HG03039 (cell line): ENCODE measurements at regions not wholly inside any gene's neighbourhood (a gene's known extent, or its start where the extent isn't known, plus 50 kb on each side); places are given as distances from the start of the nearest gene placed in this dataset.

Experiments
- ATAC-seq: cut with Tn5 transposase; IDR thresholded peaks from one replicate; pipeline ENCODE4 v1.9.1; 2021; ENCODE audit warnings: mild to moderate bottlenecking, moderate library complexity; ENCODE audit not compliant: unreplicated experiment

DNA sequence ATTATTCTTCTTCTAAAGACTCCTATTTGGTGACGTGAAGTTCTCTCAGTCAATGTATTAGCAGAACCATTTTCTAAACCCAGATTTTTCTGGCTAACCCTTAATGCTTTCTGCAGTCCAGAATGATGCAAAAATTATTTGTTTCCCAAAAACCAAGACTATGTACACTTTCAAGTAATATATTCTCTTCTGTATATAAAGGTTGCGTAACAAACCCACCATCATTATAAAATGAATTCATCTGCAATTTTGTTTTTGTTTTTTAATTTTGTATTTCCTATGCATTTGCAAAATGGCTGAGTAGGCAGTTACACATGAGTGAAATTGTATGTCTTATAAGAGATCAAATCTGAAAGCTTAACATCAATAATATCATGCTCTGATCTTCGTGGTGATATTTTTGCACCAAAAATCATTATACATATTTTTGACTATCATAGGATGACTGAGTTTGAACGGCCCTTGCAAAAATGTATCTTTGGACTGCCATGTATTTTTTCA is 593.6 kb downstream of the ZIC1 start:
- ATAC-seq: no peak

DNA sequence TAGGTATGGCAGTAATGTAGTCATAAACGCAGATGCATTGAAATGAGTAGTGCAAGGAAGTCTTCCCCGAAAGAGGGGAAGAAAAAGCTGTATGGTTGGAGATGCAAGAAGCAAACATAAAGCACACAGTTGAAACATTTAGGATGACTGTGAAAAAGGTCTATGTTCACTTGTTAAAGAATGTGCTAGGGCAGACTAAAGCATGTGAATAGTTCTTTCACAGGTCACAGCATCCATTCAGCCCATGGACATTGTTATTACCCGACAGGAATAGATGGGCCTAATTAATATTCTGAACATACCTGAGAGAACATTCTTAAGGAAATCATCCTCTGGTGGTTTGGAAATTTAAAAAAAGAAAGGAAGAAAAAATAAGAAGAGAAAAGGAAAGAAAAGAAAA is 595.2 kb downstream of the ZIC1 start:
- ATAC-seq: no peak

DNA sequence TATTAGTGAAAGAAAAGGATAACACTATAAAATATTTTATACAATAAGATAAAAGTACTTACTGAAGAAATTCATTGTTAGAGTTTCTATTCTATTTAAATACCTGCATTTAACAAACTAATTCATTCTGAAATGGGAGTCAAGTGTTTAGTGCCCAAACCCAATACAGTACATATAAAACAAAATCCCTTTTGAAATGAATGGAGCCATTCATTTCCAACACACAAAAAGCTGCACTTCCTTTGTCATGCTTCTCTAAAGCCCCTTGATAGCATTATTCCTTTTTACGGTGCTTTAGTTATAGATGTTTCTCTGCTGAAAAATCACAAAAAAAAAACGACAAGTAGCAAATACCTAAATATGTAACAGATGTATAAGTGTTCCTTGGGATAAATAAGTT is 596.3 kb downstream of the ZIC1 start:
- no peak for ATAC-seq

DNA sequence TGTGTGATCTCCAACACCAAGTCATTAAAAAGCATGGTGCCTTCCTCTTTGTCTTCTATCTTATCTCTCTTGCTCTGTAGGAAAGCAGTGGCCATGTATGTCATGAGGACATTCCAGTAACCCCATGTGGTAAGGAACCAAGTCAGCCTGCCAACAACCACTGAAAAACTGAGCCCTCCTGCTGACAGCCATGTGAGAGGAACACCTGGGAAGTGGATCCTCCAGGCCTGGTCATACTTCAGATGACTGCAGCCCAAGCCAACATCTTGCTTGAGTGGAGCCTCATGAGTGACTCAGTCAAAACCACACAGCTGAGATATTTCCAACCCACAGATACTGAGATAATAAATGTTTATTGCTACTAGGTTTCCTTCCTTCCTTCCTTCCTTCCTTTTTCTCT is 597.3 kb downstream of the ZIC1 start:
- no peak for ATAC-seq

DNA sequence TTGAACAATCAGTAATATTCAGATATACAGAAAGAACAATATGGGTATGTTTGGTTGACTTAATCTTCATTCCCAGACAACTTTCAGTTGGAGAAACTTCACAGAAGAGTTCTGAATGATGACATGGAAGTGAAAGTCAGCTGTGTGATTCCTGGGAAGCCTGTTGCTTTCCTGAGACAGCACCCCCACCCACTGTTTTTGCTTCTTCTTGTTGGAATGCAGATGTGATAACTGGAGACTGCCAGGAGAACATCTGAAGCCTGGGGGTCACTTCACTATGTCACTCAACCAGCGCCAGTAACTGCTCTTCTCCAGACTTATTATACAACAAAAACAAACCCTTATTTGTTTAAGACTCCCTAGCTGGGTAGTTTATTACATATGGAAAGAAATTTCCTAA is 599.4 kb downstream of the ZIC1 start:
- ATAC-seq: no peak

DNA sequence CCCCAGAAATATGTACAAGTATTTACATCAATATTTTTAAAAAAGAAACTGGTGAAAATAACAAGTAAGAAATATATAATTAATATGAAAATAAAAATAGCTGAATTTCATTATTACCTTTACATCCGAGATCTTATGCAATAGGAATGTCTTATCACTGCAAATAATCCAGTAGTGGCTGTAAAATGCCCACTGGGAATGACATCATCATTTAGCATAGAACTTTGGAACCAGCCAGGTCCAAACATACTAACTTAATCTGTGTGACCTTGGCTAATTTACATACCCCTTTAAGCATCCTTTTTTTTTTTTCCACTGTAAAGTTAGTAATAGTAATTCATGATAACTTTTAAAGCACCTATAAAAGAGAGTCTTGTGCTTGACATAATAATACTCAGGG is 611.7 kb downstream of the ZIC1 start:
- ATAC-seq: no peak

DNA sequence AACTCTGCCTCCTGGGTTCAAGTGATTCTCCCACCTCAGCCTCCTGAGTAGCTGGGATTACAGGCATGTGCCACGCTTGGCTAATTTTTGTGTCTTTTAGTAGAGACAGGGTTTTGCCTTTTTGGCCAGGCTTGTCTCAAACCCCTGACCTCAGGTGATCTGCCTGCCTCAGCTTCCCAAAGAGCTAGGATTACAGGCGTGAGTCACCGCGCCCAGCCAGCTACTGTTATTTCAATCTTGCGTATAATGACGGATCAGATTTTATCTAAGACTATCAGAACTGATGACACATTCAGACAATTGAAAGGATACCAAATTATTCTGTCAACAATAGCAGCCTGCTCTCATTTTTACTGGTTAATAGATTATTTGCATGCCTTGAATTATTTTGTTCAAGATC is 612.2 kb downstream of the ZIC1 start:
- no peak for ATAC-seq

DNA sequence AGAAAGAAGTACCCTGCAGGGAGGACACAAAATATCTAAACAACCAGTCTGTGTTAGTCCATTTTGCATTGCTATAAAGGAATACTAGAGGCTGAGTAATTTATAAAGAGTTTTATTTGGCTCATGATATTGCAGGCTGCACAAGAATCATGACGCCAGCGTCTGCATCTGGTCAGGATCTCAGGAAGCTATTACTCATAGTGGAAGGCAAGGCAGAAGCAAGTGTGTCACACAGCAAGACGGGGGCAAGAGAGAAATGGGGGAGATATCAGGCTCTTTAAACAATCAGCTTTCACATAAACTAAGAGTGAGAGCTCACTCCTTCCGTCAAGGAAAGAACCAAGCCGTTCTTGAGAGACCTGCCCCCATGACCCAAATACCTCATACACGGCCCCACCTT is 614.8 kb downstream of the ZIC1 start:
- no peak for ATAC-seq

DNA sequence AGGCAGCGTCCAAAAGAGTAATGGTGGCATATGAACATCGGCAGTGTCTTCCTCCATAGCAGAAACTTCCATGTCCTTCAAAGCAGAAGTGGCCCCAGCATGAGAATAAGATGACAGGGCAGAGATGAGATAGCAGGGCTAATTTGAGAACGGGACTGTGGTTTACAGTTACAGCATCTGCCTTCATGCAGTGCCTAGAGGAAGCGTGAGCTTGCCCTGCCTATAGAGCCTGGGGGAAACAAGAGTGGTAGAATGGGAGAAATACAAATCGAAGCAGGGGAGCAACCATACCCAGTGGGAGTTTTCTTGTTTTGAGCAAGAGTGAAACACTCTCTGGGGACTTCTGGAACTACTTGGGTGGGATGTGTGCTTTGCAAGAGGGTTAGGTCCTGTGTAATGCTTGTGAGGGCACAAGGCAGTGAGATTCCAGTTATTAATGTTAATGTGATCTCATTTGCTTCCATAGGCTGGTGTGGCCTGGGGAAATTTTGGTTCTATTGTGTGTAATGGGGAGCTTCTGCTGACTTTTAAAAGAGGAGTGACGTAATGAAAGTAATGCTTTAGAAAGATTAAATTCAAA is 616.9 kb downstream of the ZIC1 start:
- no peak for ATAC-seq

DNA sequence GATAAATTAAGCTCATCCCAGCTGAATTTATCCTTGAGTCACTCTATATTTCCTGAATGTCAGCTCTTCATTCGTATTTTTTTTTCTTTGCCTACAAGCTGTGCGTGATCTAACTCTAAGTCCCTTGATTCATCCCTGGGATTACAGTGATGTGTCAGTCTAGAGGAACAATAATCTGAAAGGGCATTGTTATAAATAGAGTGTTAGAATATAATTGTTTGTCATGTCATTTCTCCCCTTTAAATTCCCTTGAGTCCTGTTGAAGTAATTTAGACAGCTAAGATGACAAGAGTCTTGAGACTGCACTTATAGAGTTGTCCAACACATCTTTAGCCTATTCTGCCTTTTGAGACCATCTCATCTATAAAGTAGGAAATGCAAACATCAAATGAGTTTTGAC is 621.8 kb downstream of the ZIC1 start:
- no peak for ATAC-seq

DNA sequence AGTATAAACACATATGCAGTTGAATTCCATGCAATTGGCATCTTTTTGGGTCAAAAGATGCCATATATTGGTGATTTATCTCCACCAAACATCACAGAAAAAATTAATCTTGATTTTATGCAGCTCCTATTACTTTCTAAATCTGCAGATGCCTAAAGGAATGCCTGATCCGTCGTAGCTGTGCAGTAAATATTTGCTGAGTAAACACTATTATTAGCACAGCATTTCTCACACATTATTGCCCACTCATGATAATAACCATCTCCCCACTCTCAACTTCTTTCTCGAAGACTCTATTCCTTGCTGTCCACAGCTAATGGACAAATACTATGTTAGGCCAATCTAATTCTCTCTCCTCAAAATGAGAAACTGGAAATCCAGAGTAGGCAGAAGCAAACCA is 625.2 kb downstream of the ZIC1 start:
- ATAC-seq: no peak

DNA sequence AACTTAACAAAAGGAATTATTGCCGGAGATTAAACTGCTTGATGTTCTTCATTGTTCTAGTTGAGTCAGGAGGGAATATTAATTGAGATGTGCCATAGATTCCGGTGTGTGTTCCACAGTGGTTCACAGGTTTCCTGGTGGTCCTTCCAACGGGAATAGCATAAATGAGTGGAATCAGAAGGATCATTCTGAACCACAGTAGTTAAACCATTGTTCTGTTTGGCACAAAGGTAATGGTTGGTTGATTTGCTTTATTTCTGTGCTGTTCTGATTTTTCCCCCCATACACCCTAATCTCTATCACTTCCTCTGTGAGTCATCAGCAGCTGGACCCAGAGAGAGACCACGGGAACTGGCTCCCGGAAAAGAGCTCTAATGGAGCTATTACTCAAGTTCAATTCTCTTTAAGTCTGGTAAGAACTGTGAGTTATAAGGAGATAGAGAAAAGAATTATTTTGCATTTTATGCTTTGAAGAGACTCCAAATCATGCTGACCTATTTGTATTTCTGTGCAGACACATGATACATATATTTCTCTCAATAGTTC is 627.2 kb downstream of the ZIC1 start:
- no peak for ATAC-seq

DNA sequence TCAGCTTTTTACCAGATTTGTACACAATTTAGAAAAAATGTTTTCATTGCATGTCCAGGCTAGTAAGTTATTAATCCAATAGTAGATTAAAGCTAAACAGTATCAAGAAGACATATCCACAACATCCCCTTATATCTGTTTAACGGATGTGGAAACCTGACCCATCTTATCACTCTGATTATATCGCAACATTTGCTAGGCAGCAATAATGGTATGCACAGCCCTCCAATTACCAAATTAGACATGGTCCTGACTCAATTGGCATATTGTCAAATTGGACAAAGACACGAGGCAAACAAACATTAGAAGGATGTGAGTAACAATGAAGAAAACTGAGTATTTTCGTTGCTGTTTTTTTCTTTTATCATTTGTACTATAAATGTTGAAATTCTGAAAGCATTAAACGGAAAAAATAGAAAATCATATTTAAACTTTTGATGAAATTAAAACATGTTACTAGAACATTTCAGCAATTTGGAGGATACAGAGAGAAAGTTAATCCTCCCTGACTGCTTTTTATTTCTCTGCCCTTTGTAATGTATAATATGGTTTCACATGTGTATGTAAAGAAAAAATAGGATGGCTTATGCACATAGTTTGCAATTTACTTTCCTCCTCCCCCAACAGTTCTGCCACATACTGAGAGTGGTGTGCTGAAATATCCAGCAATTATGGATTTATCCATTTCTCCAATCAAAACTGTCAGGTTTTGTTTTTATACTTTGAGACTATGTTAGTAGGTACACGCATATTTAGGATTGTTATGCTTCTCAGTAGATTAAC is 633.7 kb downstream of the ZIC1 start:
- no peak for ATAC-seq

DNA sequence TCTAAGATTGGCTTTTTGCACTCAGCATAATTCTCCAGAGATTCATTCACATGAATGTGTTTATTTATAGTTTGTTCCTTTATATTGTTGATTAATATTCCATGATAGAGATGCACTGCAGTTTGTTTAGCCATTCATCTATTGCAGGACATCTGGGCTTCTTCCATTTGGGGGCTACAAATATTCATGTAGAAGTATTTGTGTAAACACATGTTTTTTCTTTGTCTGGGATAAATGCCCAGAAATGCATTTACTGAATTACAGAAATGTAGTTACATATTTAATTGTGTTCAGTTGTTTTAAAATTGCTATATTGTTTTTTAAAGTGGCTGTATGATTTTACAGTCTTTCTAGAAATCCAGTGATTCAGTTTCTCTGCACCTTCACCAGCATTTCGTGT is 635.0 kb downstream of the ZIC1 start:
- no peak for ATAC-seq

DNA sequence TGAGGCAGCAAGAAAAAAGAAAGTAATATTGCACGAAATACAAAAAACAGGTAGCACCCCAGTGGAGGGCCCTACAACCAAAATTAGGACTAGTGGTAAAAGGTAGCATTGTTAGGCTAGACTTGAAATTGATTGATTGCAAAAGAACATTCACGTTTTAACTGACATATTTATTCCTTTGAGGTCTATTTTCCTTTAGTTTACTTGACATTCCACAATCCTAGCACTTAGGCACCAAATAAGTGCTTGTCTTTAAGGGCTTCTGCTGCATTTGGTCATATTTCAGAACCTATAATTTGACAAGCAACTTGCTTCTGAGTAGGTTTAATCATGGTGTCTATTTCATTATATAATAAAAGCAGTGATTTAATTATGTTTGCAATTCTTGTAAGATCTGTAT is 642.7 kb upstream of the AGTR1 start:
- ATAC-seq: no peak

DNA sequence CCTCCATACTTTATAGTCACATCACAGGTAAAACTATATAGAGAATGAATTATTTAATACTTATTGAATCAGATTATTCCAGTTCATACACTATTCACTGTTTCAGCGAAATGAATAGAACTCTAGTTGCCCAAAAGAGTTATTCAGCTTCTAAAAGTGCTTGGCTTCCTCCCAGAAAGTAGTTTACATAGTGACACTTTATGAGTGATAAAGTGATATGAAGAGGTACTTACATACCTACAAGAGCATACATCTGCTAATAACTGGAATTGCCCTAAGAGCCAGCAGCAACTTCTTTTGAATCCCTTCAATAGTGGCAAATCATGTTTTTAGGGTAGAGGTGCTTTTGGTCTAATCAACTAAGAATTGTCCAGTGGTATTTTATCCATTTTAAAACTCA is 635.1 kb upstream of the AGTR1 start:
- no peak for ATAC-seq

DNA sequence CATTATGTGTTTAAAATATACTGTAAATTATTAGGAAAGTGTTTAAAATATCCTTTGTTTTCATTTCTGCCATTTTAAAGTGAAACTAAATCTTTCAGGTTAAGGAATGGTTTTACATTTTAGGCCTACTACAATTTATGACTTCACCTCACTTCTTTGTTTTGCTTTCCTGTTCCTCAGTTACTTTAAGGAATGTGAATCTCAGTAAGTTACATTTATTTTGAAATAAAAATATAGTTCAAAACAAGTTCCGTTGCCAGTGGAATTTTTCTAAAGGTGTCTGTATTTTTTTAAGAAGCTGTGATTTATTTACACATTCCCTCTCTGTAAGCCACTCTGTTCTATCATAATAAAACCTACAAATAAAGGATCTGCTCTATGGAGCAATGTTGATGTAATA is 630.9 kb upstream of the AGTR1 start:
- no peak for ATAC-seq

DNA sequence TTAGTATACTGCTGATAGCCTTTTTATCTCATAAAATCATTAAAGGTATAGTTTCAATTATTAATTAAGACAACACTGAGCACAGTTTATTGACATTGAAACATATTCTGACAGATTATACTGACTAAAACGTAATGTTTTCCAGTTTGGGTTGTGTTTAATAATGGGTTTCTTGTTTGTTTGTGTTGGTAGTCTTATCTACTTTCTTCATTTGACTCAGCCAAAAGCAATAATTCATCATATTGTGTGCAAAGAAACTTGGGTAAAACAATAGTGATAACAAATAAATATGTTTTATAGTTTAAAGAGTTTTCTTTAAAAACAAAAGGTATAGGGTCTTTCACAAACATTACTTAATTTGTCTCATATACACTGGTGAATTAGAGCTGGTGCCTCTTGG is 629.2 kb upstream of the AGTR1 start:
- ATAC-seq: no peak

DNA sequence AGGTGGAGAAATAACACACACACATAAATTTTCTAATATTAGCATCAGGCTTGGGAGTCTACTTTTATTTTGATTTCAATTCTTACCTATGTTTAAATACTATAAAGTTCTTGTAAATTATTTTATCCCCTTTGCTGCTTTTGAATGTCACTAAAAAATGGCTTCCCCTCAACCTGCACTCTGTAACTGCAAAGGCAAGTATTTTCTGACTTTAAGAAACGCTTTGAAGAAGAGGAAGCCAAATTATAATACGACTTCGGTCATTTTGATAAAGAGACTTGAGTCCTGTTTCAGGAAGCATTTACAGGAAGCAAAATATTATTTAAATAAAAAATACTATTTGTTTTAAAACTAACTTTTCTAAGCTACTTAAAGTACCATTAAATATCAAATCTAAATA is 627.7 kb upstream of the AGTR1 start:
- no peak for ATAC-seq

DNA sequence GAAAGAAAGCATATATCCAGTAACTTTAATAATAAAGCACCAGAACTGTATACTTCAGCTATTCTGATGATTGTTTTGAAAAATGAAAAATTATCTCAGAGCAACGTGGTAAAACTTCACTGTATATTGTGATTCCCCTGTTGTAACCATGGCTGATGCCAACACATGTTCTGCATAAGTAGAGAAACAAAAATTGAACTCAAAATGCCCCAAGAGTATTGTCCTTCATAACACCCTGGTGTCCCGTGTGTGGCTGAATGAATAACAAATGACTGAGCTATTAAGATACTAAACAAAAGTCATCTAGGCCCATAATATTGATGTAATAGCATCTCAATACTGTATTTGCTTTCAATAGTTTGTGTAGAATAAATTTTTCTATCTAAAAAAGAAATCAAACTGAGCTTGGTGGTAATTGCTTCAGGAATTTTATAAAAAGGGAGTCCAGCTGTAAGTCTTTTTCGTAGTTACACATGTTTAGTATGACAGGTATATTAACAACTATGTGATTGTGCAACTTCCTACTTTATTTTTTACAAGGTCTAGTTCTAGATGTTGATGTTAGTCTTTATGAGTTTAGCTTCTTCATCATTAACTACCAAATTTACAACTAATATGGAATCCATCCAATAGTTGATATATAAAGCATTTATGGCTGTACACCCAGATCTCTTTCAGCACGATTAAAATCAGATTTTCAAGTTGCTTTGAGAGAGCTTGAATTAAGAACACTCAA is 623.8 kb upstream of the AGTR1 start:
- ATAC-seq: no peak

DNA sequence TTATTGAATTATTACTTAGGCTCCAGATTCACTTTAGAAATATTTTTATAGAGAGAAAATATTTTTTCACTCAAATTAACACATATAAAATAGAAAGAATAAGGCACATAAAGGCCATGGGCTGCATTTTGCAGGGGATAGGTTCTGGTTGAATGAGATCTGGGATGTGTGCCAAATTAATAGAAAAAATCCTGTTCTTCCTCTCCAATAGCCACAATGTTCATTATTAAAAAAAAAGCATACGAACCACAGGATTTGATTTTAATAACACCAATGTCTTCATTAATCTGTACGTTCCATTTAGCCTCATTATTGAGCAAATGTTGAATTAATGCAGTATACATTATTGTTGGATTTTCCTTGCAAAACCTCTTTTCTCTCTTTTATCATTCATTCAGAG is 622.8 kb upstream of the AGTR1 start:
- no peak for ATAC-seq
